HG03469 (cell line): ENCODE measurements at regions not wholly inside any gene's neighbourhood (a gene's known extent, or its start where the extent isn't known, plus 50 kb on each side); places are given as distances from the start of the nearest gene placed in this dataset.
"Not testable (repeated sequence)": the region's sequence is repeated elsewhere in the genome, so short reads cannot be mapped to it uniquely, and the experiment has no call there.

Source experiments
- ATAC-seq: cut with Tn5 transposase; IDR thresholded peaks from one replicate; pipeline ENCODE4 v1.9.1; 2021; ENCODE audit warnings: mild to moderate bottlenecking, moderate library complexity, moderate number of reproducible peaks; ENCODE audit not compliant: unreplicated experiment

- ATAC-seq, result no peak
These were observed 1490.0 kb upstream of the GBE1 start for GRCh38 chr3:83251490-83251889.

- no peak for ATAC-seq
These were observed 1489.2 kb upstream of the GBE1 start for GRCh38 chr3:83250613-83251012.

GRCh38 chr3:83248454-83248853 is 1487.0 kb upstream of the GBE1 start:
- no peak for ATAC-seq

- ATAC-seq, result no peak
These were observed 1473.9 kb upstream of the GBE1 start for GRCh38 chr3:83235180-83235814.

- no peak for ATAC-seq
These were observed 1472.3 kb upstream of the GBE1 start for GRCh38 chr3:83233715-83234114.

- ATAC-seq, result no peak
These were observed 1469.4 kb upstream of the GBE1 start for GRCh38 chr3:83230841-83231240.

GRCh38 chr3:83230376-83230775 is 1468.9 kb upstream of the GBE1 start:
- ATAC-seq, result no peak

- ATAC-seq, result no peak
These were observed 1465.3 kb upstream of the GBE1 start for GRCh38 chr3:83226751-83227150.

- ATAC-seq, result no peak
These were observed 1462.8 kb upstream of the GBE1 start for GRCh38 chr3:83224101-83224868.

- no peak for ATAC-seq
These were observed 1457.1 kb upstream of the GBE1 start for GRCh38 chr3:83218383-83219200.

- ATAC-seq, result not testable (repeated sequence)
These were observed 1456.2 kb upstream of the GBE1 start for GRCh38 chr3:83217595-83218118.

GRCh38 chr3:83216919-83217594 is 1455.6 kb upstream of the GBE1 start:
- ATAC-seq, result no peak

GRCh38 chr3:83195243-83195642 is 1433.8 kb upstream of the GBE1 start:
- no peak for ATAC-seq

GRCh38 chr3:83193526-83193925 is 1432.1 kb upstream of the GBE1 start:
- no peak for ATAC-seq

GRCh38 chr3:83189634-83190033 is 1428.2 kb upstream of the GBE1 start:
- no peak for ATAC-seq

GRCh38 chr3:83169473-83169872 is 1408.0 kb upstream of the GBE1 start:
- no peak for ATAC-seq

GRCh38 chr3:83150896-83151295 is 1389.5 kb upstream of the GBE1 start:
- no peak for ATAC-seq

- ATAC-seq, result no peak
These were observed 1379.5 kb upstream of the GBE1 start for GRCh38 chr3:83140983-83141382.

- no peak for ATAC-seq
These were observed 1369.8 kb upstream of the GBE1 start for GRCh38 chr3:83131236-83131635.

GRCh38 chr3:83122774-83123350 is 1361.4 kb upstream of the GBE1 start:
- no peak for ATAC-seq

GRCh38 chr3:83093222-83093572 is 1331.8 kb upstream of the GBE1 start:
- ATAC-seq, result no peak
